IPS DF 19.7 (cell line): ENCODE measurements at regions not wholly inside any gene's neighbourhood (a gene's known extent, or its start where the extent isn't known, plus 50 kb on each side); places are given as distances from the start of the nearest gene placed in this dataset.

Experiments used
- DNase-seq: peaks from one replicate; pipeline ENCODE4 v3.0.0-alpha.2; 2013; ENCODE audit warnings: low read depth, low spot score

DNA sequence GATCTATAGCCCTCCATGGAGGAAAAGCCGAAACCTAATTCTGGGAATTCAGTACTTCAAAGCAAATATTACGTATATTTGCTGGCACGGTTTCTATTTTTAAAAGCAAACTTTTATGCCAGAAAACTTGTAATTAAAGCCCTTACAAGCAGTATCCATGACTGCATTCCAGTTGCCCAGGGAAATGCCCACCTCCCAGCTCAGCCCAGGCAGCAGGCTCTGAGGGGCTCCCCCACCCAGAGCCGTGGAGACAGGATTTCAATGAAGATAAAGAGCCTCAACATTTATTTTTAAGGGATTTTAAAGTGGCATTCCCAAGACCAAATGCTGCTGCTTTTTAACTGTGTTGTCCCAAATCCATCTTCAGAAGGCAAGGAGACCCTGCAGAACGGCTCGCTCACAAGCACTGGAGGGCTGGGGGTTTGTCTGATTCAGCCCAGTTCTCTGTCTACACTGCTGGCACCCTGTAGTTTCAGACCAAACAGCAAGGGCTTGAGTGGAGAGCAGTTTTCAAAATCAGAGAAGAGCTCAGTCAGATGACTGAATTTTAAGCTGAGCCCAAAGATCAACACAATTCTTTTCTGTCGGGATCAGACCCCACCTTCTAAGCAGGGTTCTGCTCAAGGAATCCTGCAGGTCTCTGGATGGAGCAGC is 105.1 kb downstream of the KCNF1 start:
- no peak for DNase-seq

DNA sequence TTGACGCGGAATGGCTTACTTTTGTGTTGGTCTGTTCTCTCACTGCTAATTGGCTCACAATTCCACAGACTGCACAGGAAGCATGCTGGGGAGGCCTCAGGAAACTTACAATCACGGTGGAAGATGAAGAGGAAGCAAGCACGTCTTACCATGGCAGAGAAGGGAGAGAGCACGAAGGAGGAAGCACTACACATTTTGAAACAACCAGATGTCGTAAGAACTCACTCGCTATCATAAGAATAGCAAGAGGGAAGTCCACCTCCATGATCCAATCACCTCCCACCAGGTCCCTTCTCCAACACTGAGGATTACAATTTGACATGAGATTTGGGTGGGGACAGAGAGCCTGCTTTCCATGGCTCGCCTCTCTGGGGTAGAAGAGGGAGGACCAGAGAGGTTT is 106.2 kb downstream of the KCNF1 start:
- DNase-seq = no peak

DNA sequence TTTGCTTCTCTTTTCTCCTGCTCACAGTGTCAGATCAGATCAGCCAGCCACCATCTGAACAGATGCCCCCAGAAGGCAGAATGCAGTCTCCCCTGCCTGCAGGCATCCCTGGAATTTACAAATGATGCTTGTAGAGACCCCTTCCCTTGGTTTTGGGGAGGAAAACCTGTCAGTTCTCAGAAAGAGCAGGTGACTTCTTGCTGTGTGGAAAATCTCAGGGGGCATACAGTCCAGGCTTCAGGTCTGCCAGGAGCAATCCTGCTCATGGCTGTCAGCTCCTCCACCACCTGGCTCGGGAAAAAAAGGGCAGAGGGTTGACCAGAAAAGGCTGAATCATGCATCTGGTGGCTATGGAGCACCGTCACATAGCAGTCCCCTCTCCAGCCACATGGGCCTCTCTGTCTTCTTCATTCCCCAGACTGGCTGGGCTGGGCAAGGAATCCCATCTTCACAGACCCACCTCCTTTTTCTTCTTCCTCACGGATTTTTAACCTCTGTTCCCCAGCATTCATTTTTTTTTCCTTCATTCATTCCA is 107.0 kb downstream of the KCNF1 start:
- DNase-seq = no peak

DNA sequence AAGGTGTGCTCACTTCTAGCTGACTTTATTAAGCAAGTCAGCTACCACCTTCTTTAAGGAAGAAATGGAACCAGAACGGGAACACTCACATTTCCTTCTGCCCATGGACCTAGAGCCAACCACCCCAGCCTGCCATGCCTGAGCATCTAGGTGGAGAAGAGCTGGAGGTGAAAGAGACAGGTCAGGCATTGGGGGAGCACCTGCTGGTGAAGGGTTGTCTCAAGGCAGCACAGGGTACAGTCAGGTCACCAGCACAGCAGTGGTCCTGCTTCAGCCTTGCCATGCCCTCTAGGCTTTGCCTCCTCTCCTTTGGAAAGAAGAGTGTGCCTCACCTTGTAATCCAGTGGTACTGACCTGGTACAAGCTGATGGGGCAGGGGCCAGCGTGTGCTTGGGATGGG is 107.9 kb downstream of the KCNF1 start:
- no peak for DNase-seq

DNA sequence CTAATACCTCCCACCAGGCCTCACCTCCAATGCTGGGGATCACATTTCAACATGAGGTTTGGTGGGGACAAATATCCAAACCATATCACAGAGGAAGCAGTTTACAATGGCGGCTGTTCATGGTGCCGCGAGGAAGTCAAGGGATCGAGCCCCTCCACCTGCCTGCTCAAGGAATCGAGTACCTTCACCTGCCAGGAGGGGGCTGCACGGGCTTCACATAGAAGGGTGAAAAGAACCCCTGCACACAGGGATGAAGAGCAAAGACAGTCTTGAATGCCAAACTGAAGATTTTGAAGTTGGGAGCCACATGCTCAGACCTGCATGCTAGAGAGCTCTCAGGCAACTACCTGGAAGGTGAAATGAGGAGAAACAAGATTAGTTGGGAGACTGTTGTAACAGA is 110.3 kb downstream of the KCNF1 start:
- no peak for DNase-seq

DNA sequence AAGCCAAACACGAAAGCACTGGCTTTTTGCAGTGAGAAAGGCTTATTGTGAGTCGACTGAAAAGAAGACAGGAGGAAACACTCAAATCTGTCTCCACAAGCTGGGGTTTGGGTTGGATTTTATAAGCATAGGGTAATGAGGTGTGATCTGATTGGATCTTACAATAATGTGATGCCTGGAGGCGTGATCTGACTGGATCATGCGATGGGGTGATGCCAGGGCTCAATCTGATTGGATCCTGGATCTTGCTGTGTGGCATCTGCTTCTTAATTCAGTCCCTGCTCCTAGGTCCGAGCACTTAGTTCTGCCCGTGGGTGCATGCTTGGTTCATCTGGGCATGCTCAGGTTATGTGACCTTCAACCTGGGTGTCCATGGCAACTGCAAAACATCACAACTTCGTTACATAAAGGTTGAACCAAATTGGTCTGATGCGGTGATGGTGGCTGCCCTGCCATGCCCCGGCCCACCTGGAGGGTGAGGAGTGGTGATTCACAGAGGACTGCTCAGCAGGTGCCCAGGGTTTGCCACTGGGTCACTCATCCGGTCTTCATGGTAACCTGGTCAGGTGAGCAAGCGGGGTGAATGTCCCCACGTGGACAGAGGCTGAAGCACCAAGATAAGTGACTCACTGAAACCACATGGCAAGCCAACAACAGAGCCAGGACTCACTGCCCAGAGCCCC is 111.0 kb downstream of the KCNF1 start:
- DNase-seq = no peak

DNA sequence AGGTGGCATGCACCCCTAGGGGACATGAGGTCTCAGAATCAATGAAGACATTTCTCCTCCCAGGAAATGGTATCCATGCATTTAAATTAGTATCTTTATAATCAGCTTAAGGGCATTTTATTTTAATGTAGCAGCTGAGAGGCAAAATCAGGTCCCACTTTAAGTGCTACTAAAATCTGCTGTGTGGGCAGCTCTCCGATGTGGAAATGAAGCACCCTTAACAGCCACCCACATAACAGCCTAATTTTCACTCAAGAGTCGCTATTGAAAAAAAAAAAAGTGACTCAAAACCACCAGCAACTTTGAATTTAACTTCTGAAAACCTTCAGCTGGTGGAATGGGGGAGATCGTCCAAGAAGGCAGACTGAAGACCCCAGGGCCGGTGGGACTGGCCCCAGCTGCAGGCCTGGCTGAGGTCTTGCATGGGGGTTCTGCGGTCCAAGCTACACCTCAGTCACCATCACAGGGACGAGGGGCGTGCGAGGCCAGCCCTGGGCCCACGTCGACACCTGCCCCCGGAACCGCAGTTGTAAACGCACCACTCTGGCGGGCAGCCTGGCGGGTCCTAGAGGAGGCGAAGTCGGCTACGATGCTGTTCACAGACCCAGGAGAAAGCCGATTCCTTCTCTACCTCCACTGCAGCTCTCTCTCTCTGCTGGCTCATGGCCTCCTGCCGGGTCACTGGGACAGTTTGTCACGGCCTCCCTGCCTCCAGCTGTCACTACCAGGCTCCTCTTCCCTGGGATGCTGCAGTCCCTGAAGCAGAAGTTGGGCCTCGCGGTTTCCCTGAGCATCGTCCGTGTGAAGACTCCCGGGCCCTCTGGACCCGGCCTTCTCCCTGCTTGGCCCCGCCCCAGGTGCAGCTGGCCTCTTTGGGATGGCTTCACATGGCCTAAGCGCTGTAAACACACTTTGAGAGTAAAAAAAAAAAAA is 111.9 kb downstream of the KCNF1 start:
- no peak for DNase-seq

DNA sequence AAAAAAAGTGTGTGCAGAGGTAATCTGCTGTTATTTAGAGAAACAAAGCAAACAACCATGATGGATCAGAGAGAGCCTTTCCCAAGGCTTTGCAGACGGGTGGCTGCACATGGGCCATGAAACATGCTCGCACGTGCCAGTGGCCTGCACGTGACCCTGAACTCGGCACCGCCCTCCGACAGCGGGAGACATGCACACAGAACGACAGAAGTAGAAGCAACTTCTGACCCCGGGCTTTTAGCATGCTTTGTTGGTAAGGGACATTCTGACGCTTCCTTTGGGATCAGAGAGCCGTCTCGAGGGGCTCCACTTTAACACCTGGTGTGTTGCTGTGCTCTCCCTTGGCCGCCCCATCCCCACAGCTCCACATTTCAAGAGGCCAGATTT is 112.5 kb downstream of the KCNF1 start:
- no peak for DNase-seq

DNA sequence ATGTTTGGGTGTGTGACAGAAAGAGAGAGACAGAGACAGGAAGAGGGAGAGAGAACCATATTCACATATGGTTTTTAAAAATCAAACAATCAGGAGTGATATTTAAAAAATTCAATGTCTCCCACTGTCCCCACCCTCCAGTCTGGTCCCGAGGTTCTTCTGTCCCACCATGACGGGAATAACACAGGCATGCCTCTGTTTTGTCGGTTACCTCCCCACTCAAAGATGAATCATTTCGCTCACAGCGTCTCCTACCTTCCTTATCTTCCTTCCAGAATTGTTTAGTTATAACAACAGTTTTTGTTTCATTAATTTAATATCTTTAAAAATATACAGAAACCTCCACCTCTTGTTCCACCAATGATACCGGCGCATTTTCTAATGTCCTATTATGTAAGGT is 113.0 kb downstream of the KCNF1 start:
- no peak for DNase-seq

DNA sequence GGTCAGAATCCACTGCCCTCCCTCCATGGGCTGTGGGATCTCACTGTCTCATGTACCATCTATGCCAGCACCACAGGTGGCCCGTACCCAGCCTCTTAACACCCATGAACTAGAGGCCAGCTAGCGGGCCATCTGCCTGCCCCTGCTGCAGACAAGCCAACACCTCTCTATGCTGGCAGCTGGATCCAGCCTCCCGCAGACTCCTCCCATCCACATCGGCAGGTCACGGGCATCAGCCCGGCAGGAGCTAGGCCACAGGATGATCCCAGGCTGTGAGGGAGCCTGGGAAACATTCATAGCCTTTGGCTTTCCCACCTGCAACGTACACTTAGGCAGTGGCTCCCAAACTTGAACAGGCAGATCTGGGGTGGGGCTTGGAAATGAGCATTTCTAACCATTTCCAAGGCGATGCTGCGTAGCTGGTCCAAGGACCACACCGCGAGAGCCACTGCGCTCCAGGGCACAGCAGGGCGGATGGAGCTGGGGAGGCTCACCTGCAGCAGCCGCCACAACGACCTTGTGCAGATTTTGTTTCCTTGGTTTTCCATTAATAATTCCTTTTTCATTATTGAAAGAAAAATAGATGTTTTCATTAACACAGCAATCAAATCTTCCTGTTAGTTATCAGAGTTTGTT is 114.7 kb downstream of the KCNF1 start:
- no peak for DNase-seq

DNA sequence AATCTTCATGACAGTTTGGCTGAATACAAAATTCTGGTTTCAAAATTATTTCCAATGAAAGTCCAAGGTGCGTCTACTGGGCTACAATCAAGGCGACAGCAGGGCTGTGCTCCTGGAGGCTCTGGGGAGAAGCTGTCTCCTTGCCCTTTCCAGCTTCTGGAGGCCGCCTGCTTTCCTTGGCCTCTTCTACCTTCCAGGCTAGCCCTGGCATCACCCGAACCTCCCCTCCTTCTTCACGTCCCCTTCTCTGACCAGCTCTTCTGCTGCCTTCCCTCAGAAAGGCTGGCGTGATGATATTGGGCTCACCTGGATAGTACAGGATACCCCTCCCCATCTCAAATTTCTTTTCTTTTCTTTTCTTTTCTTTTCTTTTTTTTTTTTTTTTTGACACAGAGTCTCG is 115.5 kb downstream of the KCNF1 start:
- no peak for DNase-seq

DNA sequence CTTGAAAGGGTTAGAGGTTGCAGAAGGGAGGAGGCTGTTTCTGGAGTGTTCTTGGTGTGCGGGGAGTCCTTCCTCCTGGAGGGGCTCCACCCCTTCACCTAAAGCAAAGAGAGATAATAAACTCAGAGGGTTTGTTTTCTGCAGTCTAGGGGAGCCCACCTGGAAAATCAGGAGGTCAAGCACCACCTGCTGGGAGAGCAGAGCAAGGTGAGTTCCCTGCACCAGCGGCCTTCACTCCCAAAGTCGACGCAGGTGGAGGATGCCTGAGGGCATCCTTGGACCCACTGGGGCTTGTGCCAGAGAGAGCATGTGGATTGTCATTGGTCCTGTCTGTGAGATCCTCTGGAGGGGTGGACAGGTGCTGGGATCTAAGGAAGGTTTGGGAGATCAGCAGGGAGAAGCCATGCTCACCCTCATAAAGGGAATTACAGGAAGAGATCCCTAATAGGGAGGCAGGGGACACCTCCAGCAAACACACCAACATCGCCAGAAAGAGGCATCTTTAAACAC is 116.7 kb downstream of the KCNF1 start:
- DNase-seq = no peak

DNA sequence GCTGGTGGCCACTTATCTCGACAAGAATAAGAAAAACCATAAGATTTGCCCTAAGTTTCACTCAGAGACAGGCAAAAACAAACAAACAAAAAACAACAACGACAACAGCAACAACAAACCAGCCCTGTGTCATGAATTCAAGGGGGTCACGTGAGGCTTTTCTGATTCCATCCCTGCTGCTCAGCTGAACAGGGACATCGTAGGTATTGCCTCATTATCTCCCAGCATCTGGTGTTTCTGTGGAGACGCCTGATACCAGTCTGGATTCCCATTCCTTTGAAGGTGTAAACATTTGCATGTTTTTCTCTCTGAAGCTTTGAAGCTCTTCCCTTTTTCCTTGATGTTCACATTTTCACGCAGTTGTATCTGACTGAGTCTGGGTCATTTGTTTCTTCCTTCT is 117.4 kb downstream of the KCNF1 start:
- no peak for DNase-seq

DNA sequence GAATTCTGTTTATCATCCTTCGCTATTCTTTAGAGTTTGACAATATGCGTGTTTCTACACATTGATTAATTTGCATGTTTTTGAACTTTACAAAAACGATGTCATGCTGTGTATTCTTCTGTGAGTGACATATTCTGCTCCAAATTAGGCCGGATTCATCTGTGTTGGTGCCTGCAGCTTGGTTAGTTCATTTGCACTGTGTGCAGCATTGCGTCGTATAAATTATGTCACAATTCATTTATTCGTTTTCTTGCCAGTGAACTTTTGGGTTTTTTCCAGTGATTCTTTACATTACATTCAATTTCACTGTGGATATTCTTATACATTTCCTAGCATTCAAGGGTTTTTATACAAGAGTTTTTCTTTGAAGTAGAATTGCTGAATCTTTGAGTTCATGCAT is 118.3 kb downstream of the KCNF1 start:
- no peak for DNase-seq

DNA sequence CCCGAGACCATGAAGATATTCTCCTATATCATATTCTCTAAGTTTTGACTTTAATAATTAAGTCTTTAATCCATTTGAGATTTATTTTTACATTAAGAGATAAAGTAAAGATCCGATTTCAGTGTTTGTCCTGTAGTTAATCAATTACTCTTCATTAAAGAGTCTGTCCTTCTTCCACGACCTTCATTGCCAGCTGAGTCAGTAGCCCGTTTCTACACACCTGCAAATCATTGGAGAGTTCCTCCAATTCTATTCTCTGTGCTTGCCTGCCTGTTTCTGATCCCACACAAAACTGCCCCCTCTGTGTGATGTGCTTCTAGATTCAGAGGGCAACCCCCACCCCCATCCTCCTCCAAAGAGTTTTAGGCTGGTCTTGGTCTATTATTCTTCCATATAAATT is 119.2 kb downstream of the KCNF1 start:
- no peak for DNase-seq

DNA sequence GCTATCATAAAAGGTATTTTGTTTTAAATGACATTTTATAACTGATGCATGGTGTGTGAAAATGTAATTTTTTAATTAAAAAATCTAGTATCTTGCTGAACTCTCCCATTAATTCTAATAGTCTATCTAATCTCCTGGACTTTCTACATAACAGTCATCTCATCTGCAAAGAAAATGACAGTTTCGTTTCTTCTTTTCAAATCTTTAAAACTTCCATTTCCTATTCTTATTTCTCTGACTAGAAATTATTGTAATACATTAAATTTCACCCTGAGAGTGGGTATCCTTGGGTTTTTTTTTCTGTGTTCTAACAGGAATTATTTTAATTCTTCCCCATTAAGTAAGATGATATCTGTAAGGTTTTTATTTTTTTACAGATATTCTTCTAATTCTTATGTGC is 120.1 kb downstream of the KCNF1 start:
- DNase-seq = no peak

DNA sequence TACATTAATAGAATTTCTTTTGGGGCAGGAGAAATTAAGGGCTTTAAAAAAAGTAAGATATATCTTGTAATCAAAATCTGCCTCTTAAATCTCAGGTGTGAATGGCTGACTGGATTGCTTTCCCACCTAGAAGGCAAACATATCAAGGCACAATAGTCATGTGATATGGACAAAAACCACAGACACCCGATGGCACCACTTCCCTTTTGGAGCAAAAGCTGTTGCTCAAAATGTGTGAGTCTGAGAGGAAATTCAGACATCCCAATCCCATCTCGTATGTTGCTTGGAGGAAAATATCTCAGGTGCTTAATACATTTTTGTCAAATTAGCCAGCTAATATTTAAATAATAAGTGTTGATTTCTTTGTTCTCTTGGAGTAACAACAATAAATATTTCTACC is 120.7 kb downstream of the KCNF1 start:
- no peak for DNase-seq

DNA sequence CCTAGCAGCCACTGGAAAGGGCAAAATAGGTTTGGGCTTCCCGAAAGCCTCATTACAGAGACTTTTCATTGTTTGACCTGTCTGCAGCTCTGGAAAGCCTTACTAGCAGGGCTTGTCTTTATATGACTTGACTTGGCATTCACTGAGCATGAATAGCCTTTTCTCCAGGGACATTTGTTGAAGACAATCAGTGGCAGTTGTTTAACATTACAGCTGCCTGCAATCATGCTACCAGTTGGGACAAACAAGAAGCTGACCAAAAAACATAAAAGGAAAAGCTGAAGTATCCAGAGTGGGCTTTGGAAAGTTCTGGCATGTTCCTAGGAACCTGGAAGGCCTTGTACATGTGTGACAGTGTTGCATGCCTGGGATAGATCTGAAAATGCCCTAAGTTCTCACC is 121.4 kb downstream of the KCNF1 start:
- no peak for DNase-seq

DNA sequence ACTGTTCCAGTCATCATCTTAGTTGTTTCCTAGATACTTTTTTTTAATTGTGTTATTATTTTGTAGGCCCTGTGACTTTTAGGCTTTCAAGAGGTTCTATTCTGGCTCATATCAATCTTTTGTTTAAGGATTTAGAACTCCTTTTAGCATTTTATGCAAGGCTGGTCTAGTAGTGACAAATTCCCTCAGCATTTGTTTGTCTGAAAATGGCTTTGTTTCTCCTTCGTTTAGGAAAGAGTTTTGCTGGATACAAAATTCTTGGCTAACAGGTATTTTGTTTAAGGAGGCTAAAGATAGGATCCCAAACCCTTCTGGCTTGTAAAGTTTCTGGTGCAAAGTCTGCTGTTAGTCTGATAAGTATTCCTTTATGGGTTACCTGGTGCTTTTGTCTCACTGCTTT is 116.6 kb upstream of the SLC66A3 start:
- no peak for DNase-seq

DNA sequence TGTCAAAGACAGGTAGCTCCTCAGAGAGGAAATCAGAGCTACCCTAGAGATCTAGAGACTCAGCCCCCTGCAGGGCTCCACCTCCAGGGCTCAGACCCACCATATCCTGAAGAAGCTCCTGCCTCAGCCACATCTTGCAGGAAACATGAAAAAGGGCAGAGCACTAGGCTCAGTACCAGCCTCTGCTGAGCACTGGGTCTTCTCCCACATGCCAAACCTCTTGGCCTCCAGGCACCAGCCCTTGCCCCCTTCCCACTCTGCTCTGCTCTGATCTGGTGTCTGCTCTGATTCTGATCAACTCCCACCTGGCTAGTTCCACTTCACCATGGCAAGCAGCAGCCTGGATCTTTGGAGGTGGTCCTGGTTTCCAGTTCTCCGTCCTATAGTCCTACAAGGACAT is 114.3 kb upstream of the SLC66A3 start:
- DNase-seq = no peak

DNA sequence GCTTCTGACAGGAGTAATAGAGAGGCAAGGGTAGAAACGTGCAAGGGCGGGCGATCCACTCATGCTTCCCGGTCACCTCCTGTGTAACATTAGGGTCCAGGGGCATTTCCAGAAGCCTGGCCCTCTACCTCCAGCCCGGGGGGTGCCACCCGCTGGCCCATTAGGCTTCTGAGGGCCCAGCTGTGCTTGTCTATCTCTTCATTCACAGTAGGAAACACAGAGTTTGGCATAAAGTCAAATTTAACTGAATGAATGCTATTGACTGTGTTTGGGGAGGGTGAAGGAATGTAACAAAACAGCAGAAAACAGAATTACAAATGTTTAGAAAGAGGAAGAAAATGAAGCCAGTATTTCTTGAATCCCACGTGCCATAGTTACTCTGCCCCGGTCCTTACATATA is 112.4 kb upstream of the SLC66A3 start:
- DNase-seq = no peak

DNA sequence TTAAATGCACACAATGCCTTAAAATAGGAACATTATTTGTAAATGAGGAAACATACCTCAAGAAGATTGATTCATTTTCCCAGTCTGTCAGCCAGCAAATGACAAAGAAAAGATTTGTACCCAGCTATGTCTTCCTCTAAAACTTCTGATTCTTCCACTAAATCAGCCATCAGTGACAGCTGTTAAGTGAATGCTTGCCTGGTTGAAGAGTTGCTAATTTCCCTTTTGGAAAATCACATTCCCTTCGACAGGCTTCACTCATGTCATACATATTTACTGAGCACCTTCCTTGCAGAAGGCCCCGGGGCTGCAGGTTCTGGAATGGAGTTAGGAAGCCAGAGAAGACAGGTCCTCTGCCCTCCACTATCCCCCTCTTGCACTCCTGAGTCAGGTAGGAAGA is 112.0 kb upstream of the SLC66A3 start:
- DNase-seq = no peak
